NCI-H510A (cell line): ENCODE measurements at regions not wholly inside any gene's neighbourhood (a gene's known extent, or its start where the extent isn't known, plus 50 kb on each side); places are given as distances from the start of the nearest gene placed in this dataset.
A peak's percentile ranks its signal among the peaks of the same experiment; 100 is the strongest.
"Not testable (repeated sequence)": the region's sequence is repeated elsewhere in the genome, so short reads cannot be mapped to it uniquely, and the experiment has no call there.

ENCODE experiments used
- DNase-seq: peaks from one replicate; lab custom pipeline; 2025; lab: John Stamatoyannopoulos, UW

GRCh38 chr6:78807655-78808355 lies 59.5 kb upstream of the IRAK1BP1 start:
- DNase-seq = not testable (repeated sequence)

- no peak for DNase-seq
These were observed 58.9 kb upstream of the IRAK1BP1 start for GRCh38 chr6:78808356-78808891.

GRCh38 chr6:78808933-78809332 lies 58.4 kb upstream of the IRAK1BP1 start:
- no peak for DNase-seq

GRCh38 chr6:78810146-78810545 lies 57.2 kb upstream of the IRAK1BP1 start:
- DNase-seq = peak; percentile 1

- no peak for DNase-seq
These were observed 56.7 kb upstream of the IRAK1BP1 start for GRCh38 chr6:78810698-78811097.
